GM12864 (cell line): ENCODE measurements at regions not wholly inside any gene's neighbourhood (a gene's known extent, or its start where the extent isn't known, plus 50 kb on each side); places are given as distances from the start of the nearest gene placed in this dataset.

ENCODE experiments used
- DNase-seq: peaks from one replicate; pipeline ENCODE4 v3.0.0-alpha.2; 2011; ENCODE audit warnings: low read depth
- H3K4me3 ChIP-seq: 2 replicates; pipeline ENCODE4 v1.5.1; 2011; ENCODE audit warnings: mild to moderate bottlenecking, low read depth, low read length, control low read depth
- TF ChIP-seq, protein P1 (sequence below): IDR thresholded peaks from 2 replicates; pipeline ENCODE4 v1.5.1; 2011; ENCODE audit warnings: low read depth, mild to moderate bottlenecking, moderate library complexity, low read length, control low read depth, inconsistent platforms; ENCODE audit errors: missing control alignments

DNA sequence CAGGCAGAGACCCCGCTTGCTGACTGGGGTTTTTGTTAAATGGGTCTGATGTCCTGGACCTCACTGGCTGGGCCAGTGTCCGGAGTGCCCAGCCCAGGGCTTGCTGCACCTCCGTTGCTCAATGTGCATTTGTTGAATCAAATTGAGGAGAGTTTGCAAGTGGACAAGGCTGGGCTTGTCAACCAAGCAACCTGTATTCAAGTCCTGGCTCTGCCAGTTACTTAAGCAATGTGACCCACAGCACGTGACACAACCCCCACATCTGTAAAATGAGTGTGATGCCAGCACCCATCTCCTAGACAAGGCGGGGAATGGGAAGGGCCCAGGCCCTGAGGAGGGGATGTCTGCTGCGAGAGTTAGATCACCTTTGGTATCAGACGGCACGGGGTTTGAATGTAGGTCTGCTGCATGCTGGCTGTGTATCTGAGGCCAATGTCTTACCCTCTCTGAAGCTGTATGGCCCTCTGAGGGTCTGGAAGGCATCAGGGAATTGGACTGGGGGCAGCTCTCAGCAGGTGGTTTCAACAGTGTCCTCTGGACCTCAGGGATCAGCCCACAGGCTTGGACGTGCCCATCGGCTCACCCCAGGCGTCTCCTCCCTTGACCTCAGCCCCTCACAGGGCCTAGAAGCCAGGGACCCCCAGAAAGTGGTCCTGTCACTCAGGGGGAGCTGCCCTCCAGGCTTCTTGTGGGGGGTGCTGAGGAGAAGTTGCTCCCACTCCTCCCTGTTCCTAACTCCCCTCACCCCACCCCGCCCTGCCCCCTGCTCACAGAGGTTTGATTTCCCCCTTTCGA, 51.0 kb upstream of the RUNX3 start:
- DNase-seq, result no peak
- TF ChIP-seq, protein P1, sequence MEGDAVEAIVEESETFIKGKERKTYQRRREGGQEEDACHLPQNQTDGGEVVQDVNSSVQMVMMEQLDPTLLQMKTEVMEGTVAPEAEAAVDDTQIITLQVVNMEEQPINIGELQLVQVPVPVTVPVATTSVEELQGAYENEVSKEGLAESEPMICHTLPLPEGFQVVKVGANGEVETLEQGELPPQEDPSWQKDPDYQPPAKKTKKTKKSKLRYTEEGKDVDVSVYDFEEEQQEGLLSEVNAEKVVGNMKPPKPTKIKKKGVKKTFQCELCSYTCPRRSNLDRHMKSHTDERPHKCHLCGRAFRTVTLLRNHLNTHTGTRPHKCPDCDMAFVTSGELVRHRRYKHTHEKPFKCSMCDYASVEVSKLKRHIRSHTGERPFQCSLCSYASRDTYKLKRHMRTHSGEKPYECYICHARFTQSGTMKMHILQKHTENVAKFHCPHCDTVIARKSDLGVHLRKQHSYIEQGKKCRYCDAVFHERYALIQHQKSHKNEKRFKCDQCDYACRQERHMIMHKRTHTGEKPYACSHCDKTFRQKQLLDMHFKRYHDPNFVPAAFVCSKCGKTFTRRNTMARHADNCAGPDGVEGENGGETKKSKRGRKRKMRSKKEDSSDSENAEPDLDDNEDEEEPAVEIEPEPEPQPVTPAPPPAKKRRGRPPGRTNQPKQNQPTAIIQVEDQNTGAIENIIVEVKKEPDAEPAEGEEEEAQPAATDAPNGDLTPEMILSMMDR, result no peak
- H3K4me3 ChIP-seq, result no peak overlapping the region
